Adrenal gland (tissue), 5 donors: ENCODE measurements at regions not wholly inside any gene's neighbourhood (a gene's known extent, or its start where the extent isn't known, plus 50 kb on each side); places are given as distances from the start of the nearest gene placed in this dataset.

ENCODE experiments used
- POLR2A ChIP-seq, 2 donors: fragments of 450-650 bp; IDR thresholded peaks; one replicate each; pipeline ENCODE4 v1.6.1; 2017; ENCODE audit warnings: antibody characterized with exemption in 2 of 2, mild to moderate bottlenecking in 2 of 2, moderate library complexity in 1 of 2
- TF ChIP-seq, protein P1 (sequence below), 6 experiments: fragments of 450-650 bp in 4 of 6; fragments of 200-600 bp in 2 of 6; sonication (generic) in 1 of 6; IDR thresholded peaks; 1 replicate in 5 of 6; 2 replicates in 1 of 6; pipeline versions ENCODE4 v1.5.1 to v1.8.0; 2016 to 2021; ENCODE audit warnings: antibody characterized with exemption in 6 of 6, mild to moderate bottlenecking in 2 of 6, moderate library complexity in 1 of 6
- donor health status: DM: no; HTN: no; CAD: no.

DNA sequence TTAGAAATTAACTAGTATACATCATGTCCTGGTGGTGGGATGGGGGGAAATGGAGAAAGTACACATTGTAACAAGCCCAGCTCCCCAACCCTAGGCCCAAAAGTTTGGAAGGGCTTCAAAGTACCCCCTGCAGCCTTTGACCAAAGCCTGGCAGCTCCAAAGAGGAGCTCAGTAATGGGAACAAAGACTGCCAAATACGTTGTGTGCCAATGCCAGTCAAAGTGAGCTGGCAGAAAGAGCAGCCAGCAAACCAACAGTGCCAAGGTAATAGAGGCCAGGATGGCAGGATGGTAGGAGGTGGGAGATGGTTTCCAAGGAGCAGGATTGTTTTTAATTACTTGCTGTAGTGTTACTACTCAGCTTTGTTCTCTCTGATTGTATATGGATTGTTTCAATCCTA is 248.3 kb downstream of the COX7C start:
- TF ChIP-seq, protein P1, sequence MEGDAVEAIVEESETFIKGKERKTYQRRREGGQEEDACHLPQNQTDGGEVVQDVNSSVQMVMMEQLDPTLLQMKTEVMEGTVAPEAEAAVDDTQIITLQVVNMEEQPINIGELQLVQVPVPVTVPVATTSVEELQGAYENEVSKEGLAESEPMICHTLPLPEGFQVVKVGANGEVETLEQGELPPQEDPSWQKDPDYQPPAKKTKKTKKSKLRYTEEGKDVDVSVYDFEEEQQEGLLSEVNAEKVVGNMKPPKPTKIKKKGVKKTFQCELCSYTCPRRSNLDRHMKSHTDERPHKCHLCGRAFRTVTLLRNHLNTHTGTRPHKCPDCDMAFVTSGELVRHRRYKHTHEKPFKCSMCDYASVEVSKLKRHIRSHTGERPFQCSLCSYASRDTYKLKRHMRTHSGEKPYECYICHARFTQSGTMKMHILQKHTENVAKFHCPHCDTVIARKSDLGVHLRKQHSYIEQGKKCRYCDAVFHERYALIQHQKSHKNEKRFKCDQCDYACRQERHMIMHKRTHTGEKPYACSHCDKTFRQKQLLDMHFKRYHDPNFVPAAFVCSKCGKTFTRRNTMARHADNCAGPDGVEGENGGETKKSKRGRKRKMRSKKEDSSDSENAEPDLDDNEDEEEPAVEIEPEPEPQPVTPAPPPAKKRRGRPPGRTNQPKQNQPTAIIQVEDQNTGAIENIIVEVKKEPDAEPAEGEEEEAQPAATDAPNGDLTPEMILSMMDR (IDR thresholded peaks at IDR 0.05) = no peak
- TF ChIP-seq POLR2A (IDR thresholded peaks at IDR 0.05) = no peak
